ENCODE measurements at regions not wholly inside any gene's neighbourhood (a gene's known extent, or its start where the extent isn't known, plus 50 kb on each side); places are given as distances from the start of the nearest gene placed in this dataset.
A peak's percentile ranks its signal among the peaks of the same experiment; 100 is the strongest.
"Not testable (repeated sequence)": the region's sequence is repeated elsewhere in the genome, so short reads cannot be mapped to it uniquely, and the experiment has no call there.

DNA sequence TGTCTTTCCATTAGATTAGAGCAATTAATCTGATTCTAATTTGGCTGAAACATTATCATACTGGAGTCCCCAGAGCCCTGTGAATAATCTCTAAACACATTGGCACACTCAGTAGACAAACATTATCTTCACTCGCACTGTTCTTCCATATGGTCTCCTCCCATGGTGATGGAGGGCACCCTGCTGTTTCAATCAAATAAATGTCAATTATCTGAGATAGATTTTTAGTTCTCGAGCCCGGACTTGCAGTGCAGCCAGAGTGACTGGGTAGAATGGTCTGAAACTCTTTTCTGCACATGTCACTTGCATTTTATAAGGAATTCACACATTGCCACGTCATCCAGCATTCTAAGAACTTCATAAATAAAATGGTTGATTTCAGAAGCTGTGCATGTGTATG is 90.6 kb upstream of the MAP3K7 start:
- peak overlapping the region; percentile 70 for H3K27ac ChIP-seq (ENCODE audit: low read depth, low read length)
- peaks cover 36% of the 10 kb centered on the region for H3K4me1 ChIP-seq (ENCODE audit: control insufficient read depth, insufficient read depth, low read length)
- H3K9me3 ChIP-seq (ENCODE audit: control insufficient read depth, insufficient read depth, low read length): no peaks in the 10 kb centered on the region
- no peak overlapping the region for H3K4me3 ChIP-seq (ENCODE audit: low read depth, low read length)
- H3K9ac ChIP-seq (ENCODE audit: low read depth, low read length): 0 out of 2 replicates have a peak overlapping the region, but pooled peaks have one; percentile 11
- no peaks in the 10 kb centered on the region for H3K27me3 ChIP-seq (ENCODE audit: control insufficient read depth, insufficient read depth, low read length)
- no peaks in the 10 kb centered on the region for H3K36me3 ChIP-seq (ENCODE audit: control insufficient read depth, insufficient read depth, low read length)

DNA sequence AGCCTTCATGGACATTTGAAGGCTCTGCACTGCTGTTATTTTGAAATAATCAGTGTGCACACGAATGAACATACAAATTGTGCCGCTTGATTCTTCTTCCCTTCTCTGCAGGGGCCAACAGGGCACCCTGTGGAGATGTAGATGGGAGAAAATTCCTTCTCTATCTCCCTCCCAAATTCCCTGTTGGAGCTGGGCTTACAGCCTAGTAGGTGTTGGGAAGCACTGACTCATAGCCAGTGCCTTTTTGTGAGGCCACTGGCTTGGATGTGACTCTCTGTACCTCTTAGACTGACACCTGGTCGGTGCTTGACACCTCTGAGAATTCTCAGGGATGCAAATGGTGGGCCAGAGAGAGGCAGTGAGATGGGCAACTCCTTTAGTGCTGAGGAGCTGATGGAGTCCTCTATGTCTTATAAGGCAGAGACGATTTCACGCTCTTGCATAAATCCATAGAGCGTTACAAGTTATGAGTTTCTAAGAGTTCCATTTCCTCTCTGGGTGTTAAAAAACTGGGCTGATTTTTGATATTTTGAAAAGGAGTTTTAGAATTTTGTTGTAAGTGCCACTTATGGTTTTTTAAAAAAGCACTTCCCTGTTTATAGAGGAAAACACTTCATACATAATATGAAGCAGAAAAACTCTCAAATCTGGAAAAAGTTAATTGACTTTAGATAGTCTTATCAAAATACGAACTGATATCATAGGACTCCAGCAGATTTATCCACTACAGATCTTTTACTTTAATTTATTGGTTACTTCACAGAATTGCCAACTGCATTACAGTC is 89.8 kb upstream of the MAP3K7 start:
- Histone ChIP-seq H3K9ac (ENCODE audit: low read depth, low read length) (0 out of 2 replicates have a peak overlapping the region, but pooled peaks have one; percentile 11), H3K9me3 (ENCODE audit: control insufficient read depth, insufficient read depth, low read length) (no peaks in the 10 kb centered on the region), H3K4me3 (ENCODE audit: low read depth, low read length) (peak overlapping the region; percentile 30), H3K36me3 (ENCODE audit: control insufficient read depth, insufficient read depth, low read length) (no peaks in the 10 kb centered on the region), H3K27me3 (ENCODE audit: control insufficient read depth, insufficient read depth, low read length) (no peaks in the 10 kb centered on the region), H3K27ac (ENCODE audit: low read depth, low read length) (peak overlapping the region; percentile 70), H3K4me1 (ENCODE audit: control insufficient read depth, insufficient read depth, low read length) (peaks cover 36% of the 10 kb centered on the region)

DNA sequence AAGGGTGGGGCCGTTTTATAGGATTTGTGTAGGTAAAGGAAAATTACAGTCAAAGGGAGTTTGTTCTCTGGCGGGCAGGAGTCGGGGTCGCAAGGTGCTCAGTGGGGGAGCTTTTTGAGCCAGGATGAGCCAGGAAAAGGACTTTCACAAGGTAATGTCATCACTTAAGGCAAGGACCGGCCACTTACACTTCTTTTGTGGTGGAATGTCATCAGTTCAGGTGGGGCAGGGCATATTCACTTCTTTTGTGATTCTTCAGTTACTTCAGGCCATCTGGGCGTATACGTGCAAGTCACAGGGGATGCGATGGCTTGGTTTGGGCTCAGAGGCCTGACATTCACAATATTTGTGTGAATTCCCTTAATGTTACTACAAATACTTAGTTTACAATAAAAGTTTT is 88.2 kb upstream of the MAP3K7 start:
- H3K27ac ChIP-seq (ENCODE audit: low read depth, low read length); H3K9me3 ChIP-seq (ENCODE audit: control insufficient read depth, insufficient read depth, low read length); H3K27me3 ChIP-seq (ENCODE audit: control insufficient read depth, insufficient read depth, low read length); H3K4me3 ChIP-seq (ENCODE audit: low read depth, low read length); H3K36me3 ChIP-seq (ENCODE audit: control insufficient read depth, insufficient read depth, low read length); H3K9ac ChIP-seq (ENCODE audit: low read depth, low read length): not testable (repeated sequence)
- H3K4me1 ChIP-seq (ENCODE audit: control insufficient read depth, insufficient read depth, low read length): peaks cover 36% of the 10 kb centered on the region

DNA sequence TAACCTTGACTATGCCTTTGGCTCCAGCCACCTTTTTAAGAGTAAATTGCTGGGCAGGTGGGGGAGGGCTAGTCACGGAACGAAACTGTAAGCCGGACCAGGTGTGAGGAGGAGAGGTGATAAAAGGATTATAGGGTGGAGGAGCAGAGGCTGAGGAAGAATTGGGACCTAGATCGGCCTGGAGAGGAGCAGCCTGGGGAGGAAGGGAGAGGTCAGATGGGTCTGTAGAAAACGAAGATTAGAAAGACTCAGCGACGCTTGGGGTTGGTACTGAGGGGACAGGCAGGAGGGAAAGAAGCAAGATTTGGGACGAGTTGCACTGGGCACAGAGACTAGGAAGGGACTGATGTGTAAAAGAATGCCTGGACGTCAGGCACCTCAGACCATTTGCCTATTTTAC is 87.2 kb upstream of the MAP3K7 start:
- peaks cover 45% of the 10 kb centered on the region for H3K4me1 ChIP-seq (ENCODE audit: control insufficient read depth, insufficient read depth, low read length)
- not testable (repeated sequence) for H3K36me3 ChIP-seq (ENCODE audit: control insufficient read depth, insufficient read depth, low read length); H3K9ac ChIP-seq (ENCODE audit: low read depth, low read length); H3K9me3 ChIP-seq (ENCODE audit: control insufficient read depth, insufficient read depth, low read length); H3K27me3 ChIP-seq (ENCODE audit: control insufficient read depth, insufficient read depth, low read length); H3K4me3 ChIP-seq (ENCODE audit: low read depth, low read length); H3K27ac ChIP-seq (ENCODE audit: low read depth, low read length)

DNA sequence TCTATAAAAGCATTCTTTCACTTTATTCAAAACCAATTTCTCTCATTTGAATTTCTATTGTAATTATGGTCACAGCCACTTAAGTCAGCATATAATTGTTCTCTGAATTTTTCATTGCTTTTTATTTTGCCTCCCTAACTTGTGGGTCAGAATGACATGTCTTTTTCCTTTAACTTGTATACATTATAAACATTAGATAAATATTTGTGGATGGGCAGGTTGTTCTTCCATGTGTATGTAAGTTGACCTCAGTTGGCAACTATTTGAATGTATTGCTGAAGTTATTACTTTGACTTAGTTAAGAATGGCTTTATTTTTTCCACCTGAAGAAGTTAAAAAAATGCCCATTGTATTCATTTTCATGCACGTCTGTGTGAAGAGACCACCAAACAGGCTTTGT is 83.0 kb upstream of the MAP3K7 start:
- Histone ChIP-seq H3K36me3 (ENCODE audit: control insufficient read depth, insufficient read depth, low read length) (no peaks in the 10 kb centered on the region), H3K4me3 (ENCODE audit: low read depth, low read length) (no peak overlapping the region), H3K27ac (ENCODE audit: low read depth, low read length) (peak overlapping the region; percentile 66), H3K9me3 (ENCODE audit: control insufficient read depth, insufficient read depth, low read length) (no peaks in the 10 kb centered on the region), H3K27me3 (ENCODE audit: control insufficient read depth, insufficient read depth, low read length) (no peaks in the 10 kb centered on the region), H3K9ac (ENCODE audit: low read depth, low read length) (0 out of 2 replicates have a peak overlapping the region, but pooled peaks have one; percentile 14), H3K4me1 (ENCODE audit: control insufficient read depth, insufficient read depth, low read length) (peaks cover 24% of the 10 kb centered on the region)

DNA sequence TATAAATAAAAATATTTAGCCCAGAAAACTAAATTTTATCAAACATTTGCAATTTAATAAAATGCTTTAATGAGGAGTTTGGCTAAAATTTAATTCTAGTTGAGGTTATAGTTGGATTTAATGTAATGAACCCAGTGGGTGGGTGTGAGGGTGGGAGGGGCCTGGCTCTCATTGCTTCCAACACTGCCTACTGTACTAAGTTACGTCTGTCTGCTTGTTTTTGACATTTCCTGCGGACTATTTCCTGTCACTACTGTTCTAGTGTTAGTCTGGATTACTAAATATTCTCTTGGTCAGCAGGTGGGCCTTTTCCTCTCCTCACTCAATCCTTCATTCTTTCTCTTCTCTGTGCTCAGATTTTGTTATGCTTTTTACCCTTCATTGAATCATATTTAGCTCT is 82.5 kb upstream of the MAP3K7 start:
- Histone ChIP-seq H3K4me3 (ENCODE audit: low read depth, low read length) (no peak overlapping the region), H3K27me3 (ENCODE audit: control insufficient read depth, insufficient read depth, low read length) (no peaks in the 10 kb centered on the region), H3K36me3 (ENCODE audit: control insufficient read depth, insufficient read depth, low read length) (no peaks in the 10 kb centered on the region), H3K9me3 (ENCODE audit: control insufficient read depth, insufficient read depth, low read length) (no peaks in the 10 kb centered on the region), H3K4me1 (ENCODE audit: control insufficient read depth, insufficient read depth, low read length) (peaks cover 24% of the 10 kb centered on the region), H3K9ac (ENCODE audit: low read depth, low read length) (0 out of 2 replicates have a peak overlapping the region, but pooled peaks have one; percentile 14), H3K27ac (ENCODE audit: low read depth, low read length) (peak overlapping the region; percentile 66)

DNA sequence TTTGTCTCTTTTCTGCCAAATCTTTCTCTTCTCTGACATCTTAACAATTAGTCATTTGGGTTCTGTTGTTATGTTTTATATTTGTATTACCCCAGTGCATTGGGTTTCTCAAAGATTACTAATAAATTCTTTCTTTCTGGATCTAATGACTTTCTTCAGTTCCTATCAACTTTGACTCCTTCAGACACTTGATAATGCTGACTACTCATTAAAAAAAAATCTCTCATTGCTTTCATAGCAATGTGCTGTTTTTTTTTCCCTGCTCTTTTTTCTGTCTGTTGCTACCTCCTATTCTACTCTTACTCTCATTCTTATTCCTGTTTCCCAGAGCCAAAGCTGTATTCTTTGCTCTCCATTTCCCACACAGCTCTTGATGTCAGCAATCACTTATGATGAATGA is 81.3 kb upstream of the MAP3K7 start:
- no peaks in the 10 kb centered on the region for H3K36me3 ChIP-seq (ENCODE audit: control insufficient read depth, insufficient read depth, low read length)
- H3K9me3 ChIP-seq (ENCODE audit: control insufficient read depth, insufficient read depth, low read length): 0 out of 2 replicates have a peak, but pooled peaks cover 2% of the 10 kb centered on the region
- H3K27me3 ChIP-seq (ENCODE audit: control insufficient read depth, insufficient read depth, low read length): no peaks in the 10 kb centered on the region
- H3K27ac ChIP-seq (ENCODE audit: low read depth, low read length): no peak overlapping the region
- H3K4me3 ChIP-seq (ENCODE audit: low read depth, low read length): no peak overlapping the region
- no peak overlapping the region for H3K9ac ChIP-seq (ENCODE audit: low read depth, low read length)
- H3K4me1 ChIP-seq (ENCODE audit: control insufficient read depth, insufficient read depth, low read length): peaks cover 24% of the 10 kb centered on the region

DNA sequence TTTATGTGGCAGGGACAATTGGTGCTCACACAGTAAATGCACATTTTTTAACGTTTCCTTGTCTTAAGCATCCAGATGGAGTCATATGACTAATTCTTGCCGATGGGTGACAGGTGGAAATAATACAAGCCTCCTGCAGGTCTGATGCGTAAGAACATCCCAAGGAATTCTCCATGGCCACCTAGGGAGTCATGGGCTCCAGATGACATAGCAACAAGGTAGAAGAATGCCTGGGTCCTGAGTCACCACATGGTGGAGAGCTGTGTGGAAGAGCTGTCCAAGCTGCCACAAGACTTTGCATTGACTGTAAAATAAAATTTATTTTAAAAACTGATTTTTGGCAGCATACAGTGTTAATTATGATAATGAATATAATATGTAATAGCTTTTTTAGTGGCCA is 77.0 kb upstream of the MAP3K7 start:
- H3K9ac ChIP-seq (ENCODE audit: low read depth, low read length): no peak overlapping the region
- no peaks in the 10 kb centered on the region for H3K36me3 ChIP-seq (ENCODE audit: control insufficient read depth, insufficient read depth, low read length)
- H3K27me3 ChIP-seq (ENCODE audit: control insufficient read depth, insufficient read depth, low read length): no peaks in the 10 kb centered on the region
- peaks cover 13% of the 10 kb centered on the region for H3K4me1 ChIP-seq (ENCODE audit: control insufficient read depth, insufficient read depth, low read length)
- H3K9me3 ChIP-seq (ENCODE audit: control insufficient read depth, insufficient read depth, low read length): 0 out of 2 replicates have a peak, but pooled peaks cover 5% of the 10 kb centered on the region
- no peak overlapping the region for H3K4me3 ChIP-seq (ENCODE audit: low read depth, low read length)
- H3K27ac ChIP-seq (ENCODE audit: low read depth, low read length): no peak overlapping the region

DNA sequence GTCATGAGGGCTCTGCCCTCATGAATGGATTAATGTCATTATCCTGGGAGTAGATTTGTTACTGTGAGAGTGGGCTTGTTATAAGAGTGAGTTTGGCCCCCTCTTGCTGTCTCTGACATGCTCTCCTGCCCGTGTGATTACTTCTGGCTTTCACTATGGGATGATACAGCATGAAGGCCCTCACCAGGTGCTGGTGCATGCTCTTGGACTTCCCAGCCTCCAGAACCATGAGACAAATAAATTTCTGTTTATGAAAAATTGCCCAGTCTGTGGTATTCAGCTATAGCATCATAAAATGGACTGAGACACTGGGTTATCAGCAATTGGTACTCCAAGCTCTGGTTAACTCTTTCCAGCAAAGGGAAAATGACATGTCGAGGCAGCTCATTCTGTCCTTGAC is 76.2 kb upstream of the MAP3K7 start:
- H3K27ac ChIP-seq (ENCODE audit: low read depth, low read length): no peak overlapping the region
- no peaks in the 10 kb centered on the region for H3K36me3 ChIP-seq (ENCODE audit: control insufficient read depth, insufficient read depth, low read length)
- no peak overlapping the region for H3K4me3 ChIP-seq (ENCODE audit: low read depth, low read length)

DNA sequence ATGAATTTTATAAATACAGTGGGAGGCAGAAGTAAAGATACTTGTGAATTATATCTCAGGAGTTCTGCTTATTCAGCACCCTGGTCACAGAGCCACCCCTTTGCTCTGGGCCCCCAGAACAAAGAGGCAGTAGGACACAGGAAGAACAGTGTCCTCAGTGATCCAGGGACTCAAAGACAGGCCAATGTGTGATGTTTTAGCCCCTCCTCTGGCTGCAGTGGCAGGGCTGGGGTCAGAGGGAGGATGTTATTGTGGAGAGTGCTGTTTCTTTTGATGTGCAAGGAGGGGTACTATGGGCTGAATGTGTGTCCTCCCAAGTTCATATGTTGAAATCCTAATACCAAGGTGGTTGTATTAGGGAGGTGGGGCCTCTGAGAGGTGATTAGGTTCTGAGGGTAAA is 74.1 kb upstream of the MAP3K7 start:
- H3K4me1 ChIP-seq (ENCODE audit: control insufficient read depth, insufficient read depth, low read length): no peaks in the 10 kb centered on the region
- H3K9me3 ChIP-seq (ENCODE audit: control insufficient read depth, insufficient read depth, low read length): 0 out of 2 replicates have a peak, but pooled peaks cover 5% of the 10 kb centered on the region
- H3K9ac ChIP-seq (ENCODE audit: low read depth, low read length): no peak overlapping the region

More for the DNA sequence above, 76.2 kb upstream of the MAP3K7 start:
- Histone ChIP-seq H3K9ac (ENCODE audit: low read depth, low read length) (no peak overlapping the region), H3K9me3 (ENCODE audit: control insufficient read depth, insufficient read depth, low read length) (0 out of 2 replicates have a peak, but pooled peaks cover 5% of the 10 kb centered on the region), H3K4me1 (ENCODE audit: control insufficient read depth, insufficient read depth, low read length) (peaks cover 5% of the 10 kb centered on the region), H3K27me3 (ENCODE audit: control insufficient read depth, insufficient read depth, low read length) (no peaks in the 10 kb centered on the region)

DNA sequence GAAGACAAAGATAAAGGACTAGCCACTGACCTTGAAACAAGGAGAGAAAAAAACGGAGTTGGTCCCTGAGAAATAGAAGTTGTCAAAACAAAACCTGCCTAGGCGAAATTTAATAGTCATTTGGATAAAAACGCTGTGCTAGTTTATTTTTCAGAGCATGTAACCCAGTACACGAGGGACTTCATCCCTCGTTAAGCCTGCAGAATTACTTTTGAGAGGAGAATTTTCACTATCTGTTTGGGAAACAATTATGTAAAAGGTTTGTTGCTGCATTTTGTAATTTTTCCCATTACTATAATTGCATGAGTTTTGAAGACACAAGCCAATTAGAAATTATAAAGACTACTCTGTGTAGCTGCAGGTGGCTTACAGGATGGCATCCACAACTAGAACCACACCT is 71.6 kb upstream of the MAP3K7 start:
- H3K27me3 ChIP-seq (ENCODE audit: control insufficient read depth, insufficient read depth, low read length): no peaks in the 10 kb centered on the region
- H3K27ac ChIP-seq (ENCODE audit: low read depth, low read length): no peak overlapping the region
- no peak overlapping the region for H3K4me3 ChIP-seq (ENCODE audit: low read depth, low read length)
- H3K36me3 ChIP-seq (ENCODE audit: control insufficient read depth, insufficient read depth, low read length): no peaks in the 10 kb centered on the region
- no peak overlapping the region for H3K9ac ChIP-seq (ENCODE audit: low read depth, low read length)
- 0 out of 2 replicates have a peak, but pooled peaks cover 5% of the 10 kb centered on the region for H3K9me3 ChIP-seq (ENCODE audit: control insufficient read depth, insufficient read depth, low read length)
- H3K4me1 ChIP-seq (ENCODE audit: control insufficient read depth, insufficient read depth, low read length): no peaks in the 10 kb centered on the region

More for the DNA sequence above, 74.1 kb upstream of the MAP3K7 start:
- H3K36me3 ChIP-seq (ENCODE audit: control insufficient read depth, insufficient read depth, low read length): no peaks in the 10 kb centered on the region
- no peak overlapping the region for H3K4me3 ChIP-seq (ENCODE audit: low read depth, low read length)
- no peaks in the 10 kb centered on the region for H3K27me3 ChIP-seq (ENCODE audit: control insufficient read depth, insufficient read depth, low read length)
- no peak overlapping the region for H3K27ac ChIP-seq (ENCODE audit: low read depth, low read length)

Measured in HUES48 (cell line).